ENCODE measurements at regions not wholly inside any gene's neighbourhood (a gene's known extent, or its start where the extent isn't known, plus 50 kb on each side); places are given as distances from the start of the nearest gene placed in this dataset.

DNA sequence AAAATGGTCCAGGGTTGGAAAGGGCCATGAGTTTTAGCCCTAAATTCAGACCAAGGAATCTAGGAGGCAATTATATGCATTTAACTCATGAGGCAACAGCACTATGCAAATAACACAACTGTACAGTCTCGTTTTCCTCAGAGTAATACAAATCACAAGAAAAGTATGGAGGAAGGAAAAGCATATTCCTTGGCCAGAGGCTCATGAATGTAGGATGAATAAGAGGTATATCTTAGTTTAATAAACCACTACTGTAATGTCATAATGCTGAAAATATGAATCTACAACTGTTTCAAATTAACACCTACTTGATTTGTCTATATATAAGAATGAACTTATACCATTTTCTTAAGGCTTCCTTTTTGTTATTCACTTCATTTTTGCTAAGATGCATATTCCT, 252.5 kb upstream of the TANK start:
- TF ChIP-seq ZNF274 (IDR thresholded peaks at IDR 0.05; ENCODE audit: low read depth, low read length) (no peak), SUZ12 (IDR thresholded peaks at IDR 0.05; ENCODE audit: extremely low read depth, insufficient read depth, insufficient read length) (no peak)
